Transverse colon (tissue), 4 donors: ENCODE measurements at regions not wholly inside any gene's neighbourhood (a gene's known extent, or its start where the extent isn't known, plus 50 kb on each side); places are given as distances from the start of the nearest gene placed in this dataset.

Experiments used
- DNase-seq: peaks from one replicate; pipeline ENCODE4 v3.0.0-alpha.2; 2019
- H3K27ac ChIP-seq, 4 donors: fragments of 200-600 bp; sonication (generic); 2 replicates each; pipeline ENCODE4 v1.5.1; 2016 to 2018; ENCODE audit warnings: inconsistent platforms in 4 of 4
- H3K27me3 ChIP-seq: fragments of 200-600 bp; sonication (generic); 2 replicates; pipeline ENCODE4 v1.5.1; 2017; ENCODE audit warnings: inconsistent platforms
- H3K36me3 ChIP-seq, 4 donors: fragments of 200-600 bp; sonication (generic); 2 replicates each; pipeline ENCODE4 v1.5.1; 2017 to 2019; ENCODE audit warnings: inconsistent platforms in 4 of 4
- H3K4me1 ChIP-seq, 4 donors: fragments of 200-600 bp; sonication (generic); 2 replicates each; pipeline ENCODE4 v1.5.1; 2017 to 2020; ENCODE audit warnings: inconsistent platforms in 4 of 4
- H3K4me3 ChIP-seq, 4 donors: fragments of 200-600 bp; sonication (generic); 1 replicate in 1 of 4; 2 replicates in 3 of 4; pipeline versions ENCODE4 v1.5.1 to v1.6.1; 2017 to 2019; ENCODE audit warnings: inconsistent platforms in 4 of 4
- H3K9me3 ChIP-seq, 2 donors: fragments of 200-600 bp; sonication (generic); 2 replicates each; pipeline ENCODE4 v1.5.1; 2017 to 2019; ENCODE audit warnings: inconsistent platforms in 2 of 2
- EP300 ChIP-seq: sonication (generic); formaldehyde crosslinking; IDR thresholded peaks from one replicate; pipeline ENCODE4 v1.6.1; 2017; ENCODE audit warnings: antibody characterized with exemption, low read depth
- POLR2A ChIP-seq: fragments of 450-650 bp; IDR thresholded peaks from one replicate; pipeline ENCODE4 v1.6.1; 2016; ENCODE audit warnings: antibody characterized with exemption, mild to moderate bottlenecking, moderate library complexity
- POLR2AphosphoS5 ChIP-seq, 3 donors: sonication (generic); formaldehyde crosslinking; IDR thresholded peaks; one replicate each; pipeline ENCODE4 v1.6.1; 2016; ENCODE audit warnings: antibody characterized with exemption in 3 of 3
- WGBS, 2 donors: methylation state at CpG; one replicate each; pipeline ENCODE4 v1.1.5; 2018; ENCODE audit warnings: low coverage in 1 of 2; 5-methylcytosine and 5-hydroxymethylcytosine counted together
- in situ Hi-C, 4 donors: fragments of 200-750 bp; cut with MboI; loops; one replicate each; pipeline versions ENCODE4 v1.15.0 to v1.15.1; 2017; ENCODE audit warnings: low sequenced_read_pairs in 3 of 4, low pct_ligation_motif_present in 1 of 4, low pct_unique_long_range_greater_than_20kb in 1 of 4
- intact Hi-C: fragments of 100-400 bp; cut with DNase I; formaldehyde crosslinking; loops from one replicate; pipeline ENCODE4 v1.15.1; 2023; ENCODE audit warnings: low total_unique reads
- TF ChIP-seq, protein P1 (sequence below), 5 experiments: fragments of 200-600 bp in 3 of 5; fragments of 450-650 bp in 2 of 5; sonication (generic) in 3 of 5; IDR thresholded peaks; 1 replicate in 2 of 5; 2 replicates in 3 of 5; pipeline ENCODE4 v1.5.1; 2016 to 2017; ENCODE audit warnings: antibody characterized with exemption in 5 of 5, inconsistent platforms in 3 of 5, mild to moderate bottlenecking in 2 of 5, moderate library complexity in 1 of 5

DNA sequence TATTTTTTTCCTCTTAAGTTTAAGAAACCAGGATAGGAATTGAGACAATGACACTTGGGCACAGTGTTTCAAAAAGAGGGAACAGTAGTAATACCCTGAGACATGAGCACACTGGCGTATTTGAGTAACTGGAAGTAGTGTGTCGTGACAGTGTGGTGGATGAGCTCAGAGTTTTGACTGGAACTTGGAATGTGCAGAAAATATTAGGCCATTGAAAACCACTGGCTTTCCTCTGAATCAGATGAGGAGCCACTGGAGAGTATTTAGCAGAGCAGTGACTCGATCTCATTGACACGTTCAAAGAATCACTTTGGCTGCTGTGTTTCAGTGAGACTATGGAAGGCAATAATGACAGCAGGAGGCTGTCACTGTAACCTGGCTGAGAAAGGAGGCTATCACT, 1531.2 kb downstream of the STIM2 start:
- Histone ChIP-seq H3K4me1 (no peaks in the 10 kb centered on the region), H3K36me3 (no peaks in the 10 kb centered on the region), H3K9me3 (no peaks in the 10 kb centered on the region), H3K27ac (no peak overlapping the region), H3K4me3 (no peak overlapping the region), H3K27me3 (no peaks in the 10 kb centered on the region)
- intact Hi-C loops: no loop called here
- 83 to 87% methylated on average over 4 of the region's 4 CpGs for WGBS, 2 donors
- TF ChIP-seq, protein P1, sequence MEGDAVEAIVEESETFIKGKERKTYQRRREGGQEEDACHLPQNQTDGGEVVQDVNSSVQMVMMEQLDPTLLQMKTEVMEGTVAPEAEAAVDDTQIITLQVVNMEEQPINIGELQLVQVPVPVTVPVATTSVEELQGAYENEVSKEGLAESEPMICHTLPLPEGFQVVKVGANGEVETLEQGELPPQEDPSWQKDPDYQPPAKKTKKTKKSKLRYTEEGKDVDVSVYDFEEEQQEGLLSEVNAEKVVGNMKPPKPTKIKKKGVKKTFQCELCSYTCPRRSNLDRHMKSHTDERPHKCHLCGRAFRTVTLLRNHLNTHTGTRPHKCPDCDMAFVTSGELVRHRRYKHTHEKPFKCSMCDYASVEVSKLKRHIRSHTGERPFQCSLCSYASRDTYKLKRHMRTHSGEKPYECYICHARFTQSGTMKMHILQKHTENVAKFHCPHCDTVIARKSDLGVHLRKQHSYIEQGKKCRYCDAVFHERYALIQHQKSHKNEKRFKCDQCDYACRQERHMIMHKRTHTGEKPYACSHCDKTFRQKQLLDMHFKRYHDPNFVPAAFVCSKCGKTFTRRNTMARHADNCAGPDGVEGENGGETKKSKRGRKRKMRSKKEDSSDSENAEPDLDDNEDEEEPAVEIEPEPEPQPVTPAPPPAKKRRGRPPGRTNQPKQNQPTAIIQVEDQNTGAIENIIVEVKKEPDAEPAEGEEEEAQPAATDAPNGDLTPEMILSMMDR (IDR thresholded peaks at IDR 0.05): no peak
- no peak for TF ChIP-seq POLR2AphosphoS5 (IDR thresholded peaks at IDR 0.05)
- no peak for TF ChIP-seq EP300
- no peak for TF ChIP-seq POLR2A
- in situ Hi-C loops: no loop called here
- DNase-seq: no peak

DNA sequence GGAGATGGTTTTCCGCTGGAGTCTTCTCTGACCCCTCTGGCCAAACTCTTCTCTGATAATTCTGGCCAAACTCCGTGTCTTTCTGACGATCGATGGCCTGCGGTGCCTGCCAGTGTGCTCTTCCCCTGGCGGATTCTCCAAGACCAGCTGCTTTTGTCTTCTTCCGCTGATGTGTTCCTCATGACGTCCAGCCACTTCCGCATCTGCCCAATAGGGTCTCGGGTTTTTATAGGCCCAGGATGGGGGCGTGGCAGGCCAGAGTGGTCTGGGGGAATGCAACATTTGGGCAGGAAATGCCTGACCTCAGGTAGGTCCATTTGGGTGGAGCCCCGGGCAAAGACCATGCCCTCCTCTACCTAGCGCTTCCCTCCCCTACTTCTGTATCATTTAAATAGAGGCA, 1542.1 kb downstream of the STIM2 start:
- in situ Hi-C loops: no loop called here
- TF ChIP-seq POLR2A (no peak), EP300 (no peak), POLR2AphosphoS5 (IDR thresholded peaks at IDR 0.05) (no peak)
- TF ChIP-seq, protein P1 (IDR thresholded peaks at IDR 0.05): no peak
- no peak overlapping the region for H3K27ac ChIP-seq
- H3K36me3 ChIP-seq: no peaks in the 10 kb centered on the region
- DNase-seq: no peak
- H3K9me3 ChIP-seq: no peaks in the 10 kb centered on the region
- no peak overlapping the region for H3K4me3 ChIP-seq
- no peaks in the 10 kb centered on the region for H3K4me1 ChIP-seq
- H3K27me3 ChIP-seq: no peaks in the 10 kb centered on the region
- intact Hi-C loops: no loop called here
- whole genome bisulfite sequencing, 2 donors: 87 to 94% methylated on average over 6 to 13 of the region's 13 CpGs

DNA sequence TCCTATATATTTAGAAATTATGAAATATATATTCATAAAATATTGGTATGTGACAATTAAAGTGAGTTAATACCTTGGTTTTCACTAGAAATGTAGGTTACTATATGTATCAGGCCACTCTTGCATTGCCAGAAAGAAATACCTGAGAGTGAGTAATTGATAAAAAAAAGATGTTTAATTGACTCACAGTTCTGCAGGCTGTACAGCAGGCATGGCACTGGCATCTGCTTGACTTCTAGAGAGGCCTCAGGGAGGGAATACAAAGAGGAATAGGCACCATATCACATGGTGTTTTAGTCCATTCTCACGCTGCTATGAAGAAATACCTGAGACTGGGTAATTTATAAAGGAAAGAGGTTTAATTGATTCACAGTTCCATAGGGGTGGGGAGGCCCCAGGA, 1560.6 kb downstream of the STIM2 start:
- Histone ChIP-seq H3K36me3 (no peaks in the 10 kb centered on the region), H3K27me3 (no peaks in the 10 kb centered on the region), H3K9me3 (no peaks in the 10 kb centered on the region), H3K4me1 (no peaks in the 10 kb centered on the region), H3K4me3 (no peak overlapping the region), H3K27ac (no peak overlapping the region)
- 78 to 100% methylated on average over 1 of the region's 1 CpG for WGBS, 2 donors
- in situ Hi-C loops: no loop called here
- no peak for TF ChIP-seq POLR2AphosphoS5 (IDR thresholded peaks at IDR 0.05)
- TF ChIP-seq, protein P1 (IDR thresholded peaks at IDR 0.05): no peak
- no peak for TF ChIP-seq EP300
- no peak for TF ChIP-seq POLR2A
- DNase-seq: no peak
- intact Hi-C loops: no loop called here

DNA sequence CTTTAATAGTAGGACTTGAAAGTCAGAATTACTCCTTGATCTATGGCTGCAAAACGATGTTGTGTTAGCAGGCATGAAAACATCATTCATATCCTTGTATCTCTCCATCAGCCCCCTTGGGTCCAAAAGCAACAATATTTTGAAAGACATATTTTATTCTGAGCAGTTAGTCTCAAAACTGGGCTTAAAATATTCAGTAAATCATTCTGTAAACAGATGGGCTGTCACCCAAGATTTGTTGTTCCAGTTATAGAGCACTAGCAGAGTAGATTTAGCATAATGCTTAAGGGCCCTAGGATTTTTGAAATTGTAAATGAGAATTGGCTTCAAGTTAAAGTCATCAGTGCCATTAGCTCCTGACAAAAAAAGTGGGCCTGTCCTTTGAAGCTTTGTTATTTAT, 1565.6 kb downstream of the STIM2 start:
- no peak overlapping the region for H3K4me3 ChIP-seq
- H3K27me3 ChIP-seq: no peaks in the 10 kb centered on the region
- no peaks in the 10 kb centered on the region for H3K36me3 ChIP-seq
- 38 to 44% methylated on average over 1 of the region's 1 CpG for WGBS, 2 donors
- no peaks in the 10 kb centered on the region for H3K4me1 ChIP-seq
- H3K9me3 ChIP-seq: no peaks in the 10 kb centered on the region
- H3K27ac ChIP-seq: no peak overlapping the region
- no peak for DNase-seq
- no peak for TF ChIP-seq POLR2AphosphoS5 (IDR thresholded peaks at IDR 0.05)
- no peak for TF ChIP-seq POLR2A
- no peak for TF ChIP-seq EP300
- TF ChIP-seq, protein P1 (IDR thresholded peaks at IDR 0.05): no peak
- intact Hi-C loops: no loop called here
- in situ Hi-C loops: no loop called here
